ENCODE measurements at regions not wholly inside any gene's neighbourhood (a gene's known extent, or its start where the extent isn't known, plus 50 kb on each side); places are given as distances from the start of the nearest gene placed in this dataset.
A peak's percentile ranks its signal among the peaks of the same experiment; 100 is the strongest.

- no peak for TF ChIP-seq EZH2 (optimal IDR thresholded peaks at IDR 0.05; ENCODE audit: low read depth, low read length)
- TF ChIP-seq EZH2phosphoT487 (IDR thresholded peaks at IDR 0.05; ENCODE audit: low read length), result no peak
- no peak for TF ChIP-seq CTCF (IDR thresholded peaks at IDR 0.05; ENCODE audit: low read length)
- Histone ChIP-seq H3K4me3 (ENCODE audit: low read length) (no peak overlapping the region), H3K9me3 (replicated peaks; ENCODE audit: insufficient read depth, low read length) (no peaks in the 10 kb centered on the region), H3K27me3 (replicated peaks; ENCODE audit: insufficient read depth, low read length) (no peaks in the 10 kb centered on the region), H3K79me2 (ENCODE audit: low read length) (no peaks in the 10 kb centered on the region), H2AFZ (ENCODE audit: low read length) (no peak overlapping the region), H3K4me2 (ENCODE audit: low read depth, low read length) (no peak overlapping the region), H3K4me1 (ENCODE audit: low read length) (no peaks in the 10 kb centered on the region), H3K9me2 (replicated peaks; ENCODE audit: insufficient read depth, low read length) (no peaks in the 10 kb centered on the region), H3K36me3 (replicated peaks; ENCODE audit: insufficient read depth, low read length) (no peaks in the 10 kb centered on the region), H3K9ac (ENCODE audit: low read length) (no peak overlapping the region), H4K20me1 (ENCODE audit: insufficient read depth, low read length) (no peaks in the 10 kb centered on the region), H3F3A (ENCODE audit: insufficient read depth, low read length) (no peaks in the 10 kb centered on the region), H3K27ac (ENCODE audit: low read length) (no peak overlapping the region)
- no peak for DNase-seq
These were observed 70.6 kb upstream of the XYLT1 start for GRCh38 chr16:17541324-17541723.

DNA sequence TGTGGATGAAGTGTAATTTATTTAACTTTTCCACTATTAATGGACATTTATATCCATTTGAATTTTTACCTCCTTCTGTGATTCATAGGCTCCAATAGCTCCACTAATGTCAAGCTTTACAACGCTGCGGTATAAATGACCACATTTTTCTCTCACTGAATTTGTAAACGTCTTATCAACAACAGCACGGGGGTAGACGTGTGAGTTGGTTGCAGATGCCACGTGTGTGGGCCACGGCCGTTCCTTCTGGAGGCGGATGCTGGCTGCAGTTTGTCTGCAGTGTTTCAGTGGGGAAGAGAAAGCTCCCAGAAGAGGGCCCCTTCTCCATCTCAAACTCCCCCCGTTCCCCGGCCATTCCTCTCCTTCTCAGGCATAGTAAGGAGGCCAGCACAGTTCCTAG is 68.2 kb upstream of the XYLT1 start:
- Histone ChIP-seq H3F3A (ENCODE audit: insufficient read depth, low read length) (no peaks in the 10 kb centered on the region), H3K27ac (ENCODE audit: low read length) (no peak overlapping the region), H4K20me1 (ENCODE audit: insufficient read depth, low read length) (no peaks in the 10 kb centered on the region), H3K9me2 (replicated peaks; ENCODE audit: insufficient read depth, low read length) (no peaks in the 10 kb centered on the region), H3K4me3 (ENCODE audit: low read length) (no peak overlapping the region), H2AFZ (ENCODE audit: low read length) (no peak overlapping the region), H3K4me1 (ENCODE audit: low read length) (no peaks in the 10 kb centered on the region), H3K36me3 (replicated peaks; ENCODE audit: insufficient read depth, low read length) (no peaks in the 10 kb centered on the region), H3K9me3 (replicated peaks; ENCODE audit: insufficient read depth, low read length) (no peaks in the 10 kb centered on the region), H3K79me2 (ENCODE audit: low read length) (no peaks in the 10 kb centered on the region), H3K4me2 (ENCODE audit: low read depth, low read length) (no peak overlapping the region), H3K9ac (ENCODE audit: low read length) (no peak overlapping the region), H3K27me3 (replicated peaks; ENCODE audit: insufficient read depth, low read length) (no peaks in the 10 kb centered on the region)
- DNase-seq, result no peak
- TF ChIP-seq EZH2 (optimal IDR thresholded peaks at IDR 0.05; ENCODE audit: low read depth, low read length) (no peak), CTCF (IDR thresholded peaks at IDR 0.05; ENCODE audit: low read length) (no peak), EZH2phosphoT487 (IDR thresholded peaks at IDR 0.05; ENCODE audit: low read length) (no peak)

GRCh38 chr16:17532338-17532995 is 61.7 kb upstream of the XYLT1 start:
- Histone ChIP-seq H4K20me1 (ENCODE audit: insufficient read depth, low read length) (no peaks in the 10 kb centered on the region), H2AFZ (ENCODE audit: low read length) (peak overlapping the region; percentile 32; the same call in 1 of the 2 replicates), H3K9ac (ENCODE audit: low read length) (no peak overlapping the region), H3K9me3 (replicated peaks; ENCODE audit: insufficient read depth, low read length) (no peaks in the 10 kb centered on the region), H3K4me1 (ENCODE audit: low read length) (peaks cover 2% of the 10 kb centered on the region), H3K4me3 (ENCODE audit: low read length) (no peak overlapping the region), H3K27ac (ENCODE audit: low read length) (no peak overlapping the region), H3K4me2 (ENCODE audit: low read depth, low read length) (0 out of 2 replicates have a peak overlapping the region, but pooled peaks have one; percentile 8), H3K27me3 (replicated peaks; ENCODE audit: insufficient read depth, low read length) (no peaks in the 10 kb centered on the region), H3K79me2 (ENCODE audit: low read length) (no peaks in the 10 kb centered on the region), H3F3A (ENCODE audit: insufficient read depth, low read length) (peaks cover 15% of the 10 kb centered on the region), H3K9me2 (replicated peaks; ENCODE audit: insufficient read depth, low read length) (no peaks in the 10 kb centered on the region), H3K36me3 (replicated peaks; ENCODE audit: insufficient read depth, low read length) (no peaks in the 10 kb centered on the region)
- no peak for DNase-seq
- no peak for TF ChIP-seq EZH2phosphoT487 (IDR thresholded peaks at IDR 0.05; ENCODE audit: low read length)
- no peak for TF ChIP-seq CTCF (IDR thresholded peaks at IDR 0.05; ENCODE audit: low read length)
- no peak for TF ChIP-seq EZH2 (optimal IDR thresholded peaks at IDR 0.05; ENCODE audit: low read depth, low read length)

Measured in MM.1S (cell line).